ENCODE measurements at regions not wholly inside any gene's neighbourhood (a gene's known extent, or its start where the extent isn't known, plus 50 kb on each side); places are given as distances from the start of the nearest gene placed in this dataset.

DNA sequence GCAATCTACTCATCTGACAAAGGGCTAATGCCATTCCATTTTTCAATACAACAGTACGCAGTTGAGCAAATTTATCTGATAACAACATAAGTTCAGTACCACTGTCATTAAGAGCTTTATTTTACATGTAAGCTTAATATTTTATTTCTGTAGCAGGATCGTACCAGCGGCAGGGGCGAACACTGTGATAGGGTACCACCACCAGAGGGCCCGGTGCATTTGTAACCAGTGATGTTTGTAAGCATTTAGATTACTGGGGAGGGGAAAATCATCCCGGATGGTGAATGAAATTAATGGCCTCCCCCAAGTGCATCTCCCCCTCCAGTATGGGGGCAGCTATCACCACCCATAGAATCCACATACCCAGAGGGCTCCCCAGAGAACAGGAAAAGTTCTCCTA lies 179.0 kb downstream of the ADGRA3 start:
- DNase-seq (ENCODE audit: low spot score) = no peak

DNA sequence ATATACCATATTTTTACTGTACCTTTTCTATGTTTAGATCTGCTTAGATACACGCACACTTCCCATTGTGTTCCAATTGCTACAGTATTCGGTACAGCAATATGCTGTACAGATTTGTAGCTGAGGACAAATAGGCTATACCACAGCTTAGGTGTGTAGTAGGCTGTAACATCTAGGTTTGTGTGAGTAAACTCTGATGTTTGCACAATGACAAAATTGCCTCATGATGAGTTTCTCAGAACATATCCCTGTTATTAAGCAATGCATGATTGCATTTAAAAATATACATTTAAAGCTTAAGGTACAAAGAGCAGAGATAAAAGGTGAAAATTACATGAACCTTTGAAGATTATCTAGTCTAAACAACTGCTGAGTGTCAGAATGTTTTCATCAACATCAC lies 181.7 kb downstream of the ADGRA3 start:
- no peak for DNase-seq (ENCODE audit: low spot score)

DNA sequence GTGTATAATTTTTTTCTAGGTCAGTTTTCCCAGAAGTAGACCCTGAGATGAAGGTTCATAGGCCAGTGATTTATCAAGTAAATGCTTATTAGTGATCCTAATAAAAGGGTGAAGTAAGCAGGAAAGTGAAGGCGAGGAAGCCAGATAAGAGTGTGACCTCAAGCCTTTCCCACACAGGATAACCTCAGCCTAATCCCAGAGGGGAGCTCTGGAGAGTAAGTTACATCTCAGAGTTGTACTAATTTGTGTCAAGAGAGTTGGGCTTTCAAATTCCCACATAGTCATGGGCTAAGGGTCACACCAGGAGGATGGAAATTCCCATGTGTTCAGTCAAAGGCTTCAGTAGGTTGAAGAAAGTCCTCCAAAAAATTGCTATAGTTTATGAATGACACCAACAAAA lies 191.4 kb downstream of the ADGRA3 start:
- no peak for DNase-seq (ENCODE audit: low spot score)

GRCh38 chr4:22323691-22324090 lies 192.2 kb downstream of the ADGRA3 start:
- DNase-seq (ENCODE audit: low spot score) = no peak

DNA sequence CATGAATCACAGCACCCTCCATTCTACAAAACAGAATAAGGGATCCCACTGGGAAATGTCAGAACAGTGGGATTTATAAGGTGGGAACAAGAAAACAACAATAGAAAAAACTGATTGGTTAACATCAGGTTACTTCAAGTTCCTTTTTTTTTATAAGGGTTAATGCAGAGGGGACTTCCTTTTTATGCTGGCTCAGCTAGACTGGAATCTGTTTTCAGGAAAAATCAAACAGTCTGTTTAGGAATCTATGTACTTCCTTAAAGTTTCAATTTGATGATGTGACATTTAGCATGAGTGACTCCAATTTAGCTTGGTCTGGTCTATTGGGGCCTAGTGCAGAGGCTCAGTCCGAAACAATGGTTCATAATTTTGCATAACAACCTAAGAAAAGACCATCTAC lies 192.9 kb downstream of the ADGRA3 start:
- no peak for DNase-seq (ENCODE audit: low spot score)

- DNase-seq (ENCODE audit: low spot score) = no peak
Measured at GRCh38 chr4:22315628-22316027, 200.2 kb downstream of the ADGRA3 start.

DNA sequence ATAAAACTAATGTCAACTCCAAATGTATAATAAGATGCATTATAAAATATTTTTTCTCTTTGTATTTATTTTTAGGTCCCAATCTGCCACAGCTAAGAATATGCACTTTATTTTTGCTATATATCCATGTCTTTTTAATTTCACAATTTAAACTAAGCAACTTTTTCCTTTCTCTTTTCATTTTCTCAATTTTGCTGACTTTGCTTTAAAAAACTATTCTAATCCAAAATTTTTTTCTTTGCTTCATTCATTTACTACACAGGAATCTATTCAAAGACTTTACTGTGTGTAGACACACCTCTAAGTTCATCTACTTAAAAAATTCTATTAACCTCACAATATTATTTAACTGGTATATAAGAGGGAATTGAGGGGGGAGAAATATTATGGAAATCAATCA lies 201.9 kb downstream of the ADGRA3 start:
- no peak for DNase-seq (ENCODE audit: low spot score)

DNA sequence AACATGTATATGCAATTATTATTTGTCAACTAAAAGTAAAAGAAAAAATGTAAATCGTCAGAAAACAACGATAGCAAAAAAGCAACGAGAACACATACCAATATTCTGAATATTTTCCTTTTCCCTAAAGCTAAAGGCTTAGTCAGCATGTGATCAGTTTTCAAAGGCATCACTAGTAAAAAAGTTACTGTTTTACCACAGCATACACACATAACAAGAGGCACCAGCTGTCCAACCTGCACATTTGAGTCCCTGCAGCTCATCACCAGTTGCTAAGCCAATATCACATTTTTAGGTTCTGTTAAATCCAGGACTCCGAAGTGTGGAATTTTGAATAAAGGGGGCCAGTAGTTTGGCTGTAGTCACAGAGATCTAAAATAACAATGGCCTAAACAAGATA lies 203.8 kb downstream of the ADGRA3 start:
- no peak for DNase-seq (ENCODE audit: low spot score)

DNA sequence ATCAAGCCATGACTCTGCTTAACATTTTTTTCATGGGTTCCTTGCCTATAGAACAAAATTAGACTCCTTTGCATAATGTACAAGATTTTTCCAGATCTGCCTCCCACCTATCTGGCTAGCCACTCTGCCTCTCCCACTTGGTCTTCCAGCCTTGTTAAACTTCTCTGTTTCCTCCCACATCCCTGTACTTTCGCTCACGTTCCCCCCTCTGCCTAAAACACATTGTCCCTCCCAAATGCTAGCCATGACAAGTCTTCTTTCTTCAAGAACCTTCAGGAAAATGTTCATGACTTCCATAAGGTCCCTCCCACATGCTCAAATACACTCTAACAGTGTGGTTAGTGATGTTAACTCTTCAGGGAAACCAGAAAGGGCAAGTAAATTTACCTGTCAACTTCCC lies 214.6 kb downstream of the ADGRA3 start:
- DNase-seq (ENCODE audit: low spot score) = no peak

GRCh38 chr4:22299678-22300077 lies 216.2 kb downstream of the ADGRA3 start:
- DNase-seq (ENCODE audit: low spot score) = no peak

GRCh38 chr4:22287631-22288030 lies 228.2 kb downstream of the ADGRA3 start:
- DNase-seq (ENCODE audit: low spot score) = no peak

DNA sequence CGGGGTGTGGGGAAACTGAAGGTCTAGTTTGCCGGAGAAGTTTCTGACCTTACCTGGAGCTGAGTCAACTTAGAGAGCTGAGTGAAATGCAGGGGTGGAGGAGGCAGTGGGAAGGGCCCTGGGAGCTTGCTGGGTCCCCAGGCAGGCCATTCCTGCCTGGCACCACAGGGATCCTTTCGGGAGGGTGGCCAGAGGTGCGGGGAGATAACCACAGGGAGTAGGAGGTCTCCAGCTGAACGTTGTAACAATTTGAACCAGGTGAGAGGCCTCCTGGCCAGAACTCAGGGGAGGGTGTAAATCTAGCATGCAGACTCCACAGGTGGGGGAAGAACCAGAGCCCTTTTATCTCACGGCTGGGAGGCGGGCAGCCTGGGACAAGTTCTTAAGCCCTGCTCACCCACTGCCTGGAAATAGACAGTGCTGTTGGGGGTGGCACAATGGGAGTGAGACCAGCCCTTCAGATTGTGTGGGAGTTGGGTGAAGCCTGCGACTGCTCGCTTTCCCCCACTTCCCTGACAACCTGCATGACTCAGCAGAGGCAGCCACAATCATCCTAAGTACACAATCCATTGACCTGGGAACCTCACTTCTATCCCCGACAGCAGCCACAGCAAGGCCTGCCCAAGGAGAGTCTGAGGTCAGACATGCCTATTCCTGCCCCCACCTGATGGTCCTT lies 247.4 kb downstream of the ADGRA3 start:
- DNase-seq (ENCODE audit: low spot score) = peak; percentile 83

GRCh38 chr4:22264261-22264660 lies 251.6 kb downstream of the ADGRA3 start:
- no peak for DNase-seq (ENCODE audit: low spot score)

GRCh38 chr4:22253431-22253830 lies 262.4 kb downstream of the ADGRA3 start:
- DNase-seq (ENCODE audit: low spot score) = no peak

- DNase-seq (ENCODE audit: low spot score) = no peak
Measured at GRCh38 chr4:22246847-22247246, 269.0 kb downstream of the ADGRA3 start.

DNA sequence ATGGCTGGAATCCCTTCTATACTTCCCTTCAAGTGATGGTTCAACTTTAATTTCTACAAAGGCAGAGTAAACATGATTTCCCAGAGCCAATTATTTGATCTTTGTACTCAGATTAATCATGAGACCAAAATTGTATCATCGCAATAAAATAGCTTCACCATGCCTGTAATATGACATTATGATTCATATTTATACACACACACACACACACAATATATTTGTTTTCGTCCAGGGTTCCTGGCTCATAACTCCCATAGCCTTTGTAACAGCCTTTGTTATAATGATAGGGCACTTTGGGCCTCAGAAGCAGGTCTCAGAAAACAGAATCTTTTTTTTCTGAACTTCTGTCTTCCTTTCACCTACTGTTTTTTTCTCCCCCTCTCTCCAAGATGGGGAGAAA lies 270.6 kb downstream of the ADGRA3 start:
- no peak for DNase-seq (ENCODE audit: low spot score)

DNA sequence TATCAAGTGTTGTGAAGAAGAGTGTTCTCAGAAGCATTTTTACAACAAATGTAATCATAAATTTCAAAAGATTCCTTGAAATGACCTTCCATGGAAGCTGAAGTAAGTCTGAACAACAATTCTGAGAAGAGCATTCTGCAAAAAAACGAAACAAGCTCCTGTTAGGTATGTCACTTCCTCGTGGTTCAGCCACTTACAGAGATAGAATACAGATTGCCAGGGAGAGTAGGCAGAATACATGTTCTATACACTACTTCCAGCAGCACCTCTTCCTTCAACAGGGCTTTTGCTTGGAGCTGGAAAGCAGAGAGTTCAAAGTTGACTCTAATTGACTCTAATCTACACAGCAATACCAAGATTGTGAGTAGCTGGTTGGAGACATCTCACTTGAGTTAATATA lies 274.5 kb downstream of the ADGRA3 start:
- no peak for DNase-seq (ENCODE audit: low spot score)

- no peak for DNase-seq (ENCODE audit: low spot score)
Measured at GRCh38 chr4:22240814-22241213, 275.1 kb downstream of the ADGRA3 start.

DNA sequence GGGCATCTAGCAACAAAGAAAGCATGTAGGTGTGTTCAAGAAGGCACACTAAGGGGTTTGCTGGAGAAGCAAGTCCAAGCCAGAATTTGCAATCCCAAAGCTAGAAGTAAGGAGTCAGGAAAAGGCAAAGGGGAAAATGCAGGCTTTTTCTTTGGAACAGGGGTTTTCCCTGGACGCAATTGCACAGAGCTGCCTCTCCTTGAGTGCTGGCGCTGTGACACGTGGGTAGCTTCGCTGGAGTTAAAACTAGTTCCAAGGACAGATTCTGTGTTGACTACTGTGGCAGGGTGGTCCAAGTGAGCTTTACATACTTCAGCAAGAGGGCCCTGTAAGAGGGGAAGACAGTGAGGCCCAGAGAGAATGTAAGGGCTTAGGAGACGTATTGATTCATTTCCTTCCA lies 277.1 kb downstream of the ADGRA3 start:
- DNase-seq (ENCODE audit: low spot score) = peak; percentile 36

DNA sequence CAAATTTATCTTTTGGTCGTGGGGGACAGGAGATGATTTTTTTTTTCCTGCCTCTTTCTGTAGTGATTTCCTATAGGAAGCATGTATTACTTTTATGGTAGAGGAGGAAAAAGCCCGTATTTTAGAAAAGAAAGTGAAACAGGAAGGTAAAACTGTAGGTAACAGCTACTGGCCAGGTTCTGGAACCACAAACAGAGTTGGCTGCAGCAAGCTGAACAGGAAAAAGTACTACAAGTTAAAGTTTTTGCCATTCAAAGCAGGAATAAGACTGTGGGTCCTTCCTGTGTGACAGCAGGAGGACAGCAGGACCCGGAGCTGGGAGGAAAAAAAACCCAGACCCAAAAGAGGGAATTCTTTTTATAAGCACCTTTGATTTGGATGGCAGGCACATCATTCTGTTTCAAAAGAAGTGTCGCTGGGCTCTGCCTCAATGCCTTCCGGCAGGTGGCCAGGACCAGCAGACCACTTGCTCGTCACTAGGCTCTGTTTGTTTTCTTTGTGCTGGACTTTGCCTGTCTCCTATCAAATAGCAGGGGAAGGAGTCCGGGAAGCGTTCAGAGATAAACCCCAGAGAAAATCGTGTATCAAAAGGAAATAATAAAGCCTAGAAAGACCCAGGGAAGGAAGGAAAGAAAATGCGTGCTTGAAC lies 277.9 kb downstream of the ADGRA3 start:
- DNase-seq (ENCODE audit: low spot score) = peak; percentile 32

- peak; percentile 72 for DNase-seq (ENCODE audit: low spot score)
Measured at GRCh38 chr4:22237155-22237751, 278.6 kb downstream of the ADGRA3 start.

GRCh38 chr4:22235698-22236097 lies 280.2 kb downstream of the ADGRA3 start:
- no peak for DNase-seq (ENCODE audit: low spot score)

DNA sequence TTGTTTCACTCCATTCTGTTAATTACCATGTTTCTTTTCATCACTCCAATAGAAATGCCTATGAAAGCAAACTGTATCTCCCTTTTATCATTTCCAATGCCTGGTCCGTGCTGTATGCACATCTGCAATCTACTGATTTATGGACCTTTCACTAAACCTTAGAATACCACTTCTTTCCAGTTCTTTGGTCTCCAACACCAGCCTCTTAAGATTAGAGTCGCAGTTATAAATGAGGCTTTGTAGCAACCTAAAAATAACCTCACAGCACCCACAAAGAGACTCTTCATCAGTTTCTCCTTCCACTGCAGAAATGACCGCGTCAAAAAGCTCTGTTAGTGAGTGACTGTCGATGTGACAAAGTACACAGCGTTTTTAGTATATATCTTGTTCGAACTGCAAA lies 282.6 kb downstream of the ADGRA3 start:
- no peak for DNase-seq (ENCODE audit: low spot score)

Measured in HT-29 (cell line).